Cardiac muscle cell (in vitro differentiated cells and primary cell): ENCODE measurements at regions not wholly inside any gene's neighbourhood (a gene's known extent, or its start where the extent isn't known, plus 50 kb on each side); places are given as distances from the start of the nearest gene placed in this dataset.
A peak's percentile ranks its signal among the peaks of the same experiment; 100 is the strongest.

Experiments
- DNase-seq, 2 donors: peaks; one replicate each; pipeline versions ENCODE4 v3.0.0 to v3.0.0-alpha.2; 2010 to 2017; ENCODE audit warnings: low read depth in 1 of 2, low spot score in 1 of 2
- H3K27ac ChIP-seq: fragments of 200-600 bp; sonication (generic); 2 replicates; pipeline ENCODE4 v1.5.1; 2016
- H3K27me3 ChIP-seq: fragments of 200-600 bp; sonication (generic); 2 replicates; pipeline ENCODE4 v1.6.0; 2016; ENCODE audit warnings: control low read depth
- H3K36me3 ChIP-seq: fragments of 200-600 bp; sonication (generic); 2 replicates; pipeline ENCODE4 v1.5.1; 2016; ENCODE audit warnings: control low read depth
- H3K4me1 ChIP-seq: fragments of 200-600 bp; sonication (generic); 2 replicates; pipeline ENCODE4 v1.8.1; 2017; ENCODE audit warnings: low read depth, mild to moderate bottlenecking, mixed run types
- H3K4me3 ChIP-seq: fragments of 200-600 bp; sonication (generic); 2 replicates; pipeline ENCODE4 v1.5.1; 2016; ENCODE audit warnings: mild to moderate bottlenecking
- H3K9me3 ChIP-seq: fragments of 200-600 bp; sonication (generic); 2 replicates; pipeline ENCODE4 v1.5.1; 2017; ENCODE audit warnings: low read depth, mild to moderate bottlenecking, control low read depth
- TF ChIP-seq, protein P1 (sequence below): IDR thresholded peaks from 2 replicates; pipeline ENCODE4 v1.5.1; 2012; ENCODE audit warnings: low read depth, mild to moderate bottlenecking, low read length

DNA sequence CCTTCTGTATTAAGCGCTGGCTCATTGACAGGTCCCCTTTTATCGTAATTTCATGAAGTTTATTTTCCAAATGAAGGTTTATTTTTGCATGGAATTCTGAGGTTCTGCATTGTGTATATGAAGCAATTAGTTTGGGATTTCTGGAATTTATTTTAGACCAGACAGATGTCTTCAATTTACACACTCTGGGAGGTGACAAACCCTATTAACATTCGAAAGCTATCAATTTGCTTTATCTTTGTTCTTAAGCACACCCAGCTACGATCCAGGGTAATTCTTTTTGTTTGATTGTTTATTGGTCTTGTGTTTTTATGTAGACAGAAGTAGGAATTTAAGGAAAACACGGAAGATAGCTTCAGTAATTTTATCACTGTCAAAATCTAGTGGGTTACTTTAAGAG lies 264.6 kb downstream of the HS3ST3A1 start:
- Histone ChIP-seq H3K36me3 (no peaks in the 10 kb centered on the region), H3K4me3 (no peak overlapping the region), H3K27ac (no peak overlapping the region), H3K27me3 (no peaks in the 10 kb centered on the region), H3K4me1 (peaks cover 7% of the 10 kb centered on the region), H3K9me3 (no peaks in the 10 kb centered on the region)
- TF ChIP-seq, protein P1, sequence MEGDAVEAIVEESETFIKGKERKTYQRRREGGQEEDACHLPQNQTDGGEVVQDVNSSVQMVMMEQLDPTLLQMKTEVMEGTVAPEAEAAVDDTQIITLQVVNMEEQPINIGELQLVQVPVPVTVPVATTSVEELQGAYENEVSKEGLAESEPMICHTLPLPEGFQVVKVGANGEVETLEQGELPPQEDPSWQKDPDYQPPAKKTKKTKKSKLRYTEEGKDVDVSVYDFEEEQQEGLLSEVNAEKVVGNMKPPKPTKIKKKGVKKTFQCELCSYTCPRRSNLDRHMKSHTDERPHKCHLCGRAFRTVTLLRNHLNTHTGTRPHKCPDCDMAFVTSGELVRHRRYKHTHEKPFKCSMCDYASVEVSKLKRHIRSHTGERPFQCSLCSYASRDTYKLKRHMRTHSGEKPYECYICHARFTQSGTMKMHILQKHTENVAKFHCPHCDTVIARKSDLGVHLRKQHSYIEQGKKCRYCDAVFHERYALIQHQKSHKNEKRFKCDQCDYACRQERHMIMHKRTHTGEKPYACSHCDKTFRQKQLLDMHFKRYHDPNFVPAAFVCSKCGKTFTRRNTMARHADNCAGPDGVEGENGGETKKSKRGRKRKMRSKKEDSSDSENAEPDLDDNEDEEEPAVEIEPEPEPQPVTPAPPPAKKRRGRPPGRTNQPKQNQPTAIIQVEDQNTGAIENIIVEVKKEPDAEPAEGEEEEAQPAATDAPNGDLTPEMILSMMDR = no peak
- no peak for DNase-seq

- TF ChIP-seq, protein P1 = no peak
- H3K4me3 ChIP-seq = no peak overlapping the region
- peaks cover 7% of the 10 kb centered on the region for H3K4me1 ChIP-seq
- no peak for DNase-seq
- H3K36me3 ChIP-seq = no peaks in the 10 kb centered on the region
- no peak overlapping the region for H3K27ac ChIP-seq
- no peaks in the 10 kb centered on the region for H3K9me3 ChIP-seq
- no peaks in the 10 kb centered on the region for H3K27me3 ChIP-seq
Observed at GRCh38 chr17:13334374-13334773, 267.4 kb downstream of the HS3ST3A1 start.

GRCh38 chr17:13333661-13334060 lies 268.1 kb downstream of the HS3ST3A1 start:
- Histone ChIP-seq H3K4me1 (peaks cover 7% of the 10 kb centered on the region), H3K9me3 (no peaks in the 10 kb centered on the region), H3K36me3 (no peaks in the 10 kb centered on the region), H3K4me3 (no peak overlapping the region), H3K27ac (no peak overlapping the region), H3K27me3 (no peaks in the 10 kb centered on the region)
- no peak for DNase-seq
- TF ChIP-seq, protein P1 = no peak

DNA sequence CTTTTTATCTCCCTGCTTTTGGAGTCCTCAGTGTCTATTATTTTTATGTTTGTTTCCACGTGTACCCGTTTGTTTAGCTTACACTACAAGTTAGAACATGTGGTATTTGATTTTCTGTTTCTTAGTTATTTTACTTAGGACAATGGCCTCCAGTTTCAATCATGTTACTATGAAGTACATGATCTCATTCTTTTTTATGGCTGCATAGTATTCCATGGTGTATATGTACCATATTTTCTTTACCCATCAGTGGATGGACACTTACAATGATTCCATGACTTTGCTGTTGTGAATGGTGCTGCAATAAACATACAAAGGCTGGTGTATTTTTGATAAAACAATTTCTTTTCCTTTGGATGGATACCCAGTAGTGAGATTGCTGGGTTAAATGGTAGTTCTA lies 269.5 kb downstream of the HS3ST3A1 start:
- Histone ChIP-seq H3K36me3 (no peaks in the 10 kb centered on the region), H3K27me3 (no peaks in the 10 kb centered on the region)

GRCh38 chr17:13329421-13329820 lies 272.3 kb downstream of the HS3ST3A1 start:
- no peak overlapping the region for H3K4me3 ChIP-seq
- no peak overlapping the region for H3K27ac ChIP-seq
- no peak for DNase-seq
- H3K36me3 ChIP-seq = no peaks in the 10 kb centered on the region
- H3K9me3 ChIP-seq = no peaks in the 10 kb centered on the region
- TF ChIP-seq, protein P1 = no peak
- H3K4me1 ChIP-seq = no peaks in the 10 kb centered on the region
- H3K27me3 ChIP-seq = no peaks in the 10 kb centered on the region

More for the DNA sequence above, 269.5 kb downstream of the HS3ST3A1 start:
- no peak overlapping the region for H3K4me3 ChIP-seq
- TF ChIP-seq, protein P1 = no peak
- no peaks in the 10 kb centered on the region for H3K4me1 ChIP-seq
- no peaks in the 10 kb centered on the region for H3K9me3 ChIP-seq
- no peak for DNase-seq
- no peak overlapping the region for H3K27ac ChIP-seq

DNA sequence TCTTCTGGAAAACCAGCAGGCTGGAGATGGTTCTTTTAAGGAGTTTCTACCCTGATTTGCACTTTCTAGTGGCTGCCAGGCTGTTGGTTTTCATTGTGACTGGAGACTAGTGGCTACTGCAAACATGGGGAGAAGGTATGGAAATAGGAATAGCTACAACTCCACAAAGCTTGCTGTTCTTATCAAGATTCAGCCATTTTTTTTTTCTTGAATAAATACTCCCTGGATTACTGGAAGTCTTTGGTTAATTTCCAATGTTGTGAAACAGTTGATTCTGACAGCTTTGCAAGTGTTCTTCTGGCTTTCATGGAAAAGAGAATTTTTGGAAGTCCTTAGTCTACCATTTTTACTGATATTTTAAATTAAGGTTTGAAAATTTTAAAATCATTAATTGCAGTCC lies 277.7 kb downstream of the HS3ST3A1 start:
- H3K4me1 ChIP-seq = no peaks in the 10 kb centered on the region
- H3K36me3 ChIP-seq = no peaks in the 10 kb centered on the region
- TF ChIP-seq, protein P1 = no peak
- no peaks in the 10 kb centered on the region for H3K27me3 ChIP-seq
- no peak overlapping the region for H3K27ac ChIP-seq
- no peak overlapping the region for H3K4me3 ChIP-seq
- peak in 1 of 2 donors; percentile 85 for DNase-seq
- no peaks in the 10 kb centered on the region for H3K9me3 ChIP-seq
